MM.1S (cell line): ENCODE measurements at regions not wholly inside any gene's neighbourhood (a gene's known extent, or its start where the extent isn't known, plus 50 kb on each side); places are given as distances from the start of the nearest gene placed in this dataset.

Experiments
- CTCF ChIP-seq: fragments of 300-600 bp; sonication (generic); IDR thresholded peaks from 2 replicates; pipeline ENCODE4 v1.5.1; 2016; ENCODE audit warnings: antibody characterized with exemption, low read length, mixed read lengths
- EZH2 ChIP-seq: fragments of 300-600 bp; sonication (generic); optimal IDR thresholded peaks from 2 replicates; pipeline ENCODE3; 2017; ENCODE audit warnings: low read depth, mild to moderate bottlenecking, antibody characterized with exemption, low read length, mixed read lengths
- EZH2phosphoT487 ChIP-seq: fragments of 300-600 bp; sonication (generic); IDR thresholded peaks from 2 replicates; pipeline ENCODE4 v1.6.1; 2018; ENCODE audit warnings: antibody characterized with exemption, low read length

- TF ChIP-seq EZH2 (no peak), EZH2phosphoT487 (no peak), CTCF (no peak)
Observed at GRCh38 chr15:35669432-35670045, 123.6 kb upstream of the DPH6 start.
